HG03460 (cell line): ENCODE measurements at regions not wholly inside any gene's neighbourhood (a gene's known extent, or its start where the extent isn't known, plus 50 kb on each side); places are given as distances from the start of the nearest gene placed in this dataset.
"Not testable (repeated sequence)": the region's sequence is repeated elsewhere in the genome, so short reads cannot be mapped to it uniquely, and the experiment has no call there.

Source experiments
- ATAC-seq: cut with Tn5 transposase; IDR thresholded peaks from one replicate; pipeline ENCODE4 v1.9.1; 2021; ENCODE audit not compliant: unreplicated experiment

DNA sequence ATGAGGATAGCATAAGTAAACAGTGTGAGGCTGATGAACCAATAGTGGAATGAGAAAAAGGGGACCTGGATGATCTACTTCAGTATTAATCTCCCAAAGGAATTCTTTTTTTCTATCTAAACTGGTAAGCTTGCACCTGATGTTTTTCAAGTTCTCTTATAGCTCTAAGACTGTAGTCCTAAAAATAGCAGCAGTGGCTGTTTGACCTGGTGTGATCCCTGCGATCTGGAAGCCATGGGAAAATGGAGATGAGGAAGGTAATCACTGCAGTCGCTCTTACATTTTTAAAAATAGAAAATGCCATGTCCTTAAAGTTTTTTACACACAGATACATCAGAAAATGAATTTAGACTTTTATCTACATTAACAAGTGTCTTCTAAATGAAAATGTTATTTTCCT is 926.4 kb upstream of the SLC35B3 start:
- no peak for ATAC-seq

DNA sequence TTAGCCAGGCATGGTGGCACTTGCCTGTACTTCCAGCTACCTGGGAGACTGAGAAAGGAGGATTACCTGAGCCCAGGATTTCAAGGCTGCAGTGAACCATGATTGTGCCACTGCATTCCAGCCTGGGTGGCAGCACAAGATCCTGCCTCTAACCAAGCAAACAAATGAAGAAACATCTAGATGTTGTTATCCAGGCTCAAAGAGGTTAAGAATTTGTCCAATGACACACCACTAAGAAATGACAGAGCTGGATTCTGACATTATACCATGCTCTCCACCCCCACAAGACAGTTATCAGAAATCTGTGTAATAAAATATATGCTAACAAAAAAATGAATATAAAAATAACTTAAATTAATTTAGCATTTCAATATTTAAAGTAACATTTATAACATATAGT is 925.5 kb upstream of the SLC35B3 start:
- ATAC-seq: no peak

DNA sequence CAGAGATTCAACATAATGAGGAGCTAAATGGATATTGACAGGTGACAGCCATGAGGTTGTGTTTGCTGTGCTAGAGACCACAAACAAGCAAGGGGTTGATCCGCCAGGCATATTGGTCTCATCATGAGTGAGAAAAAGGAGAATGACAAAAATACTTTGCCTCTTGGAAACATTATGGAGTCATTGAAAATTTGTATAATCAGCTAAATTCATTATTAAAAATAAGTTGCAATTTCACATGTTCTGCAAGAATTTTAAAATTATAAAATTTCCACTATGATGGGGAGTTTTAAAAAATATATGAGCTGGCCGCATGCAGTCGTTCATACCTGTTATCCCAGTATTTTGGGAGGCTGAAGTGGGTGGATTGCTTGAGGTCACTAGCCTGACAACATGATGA is 912.3 kb upstream of the SLC35B3 start:
- no peak for ATAC-seq

DNA sequence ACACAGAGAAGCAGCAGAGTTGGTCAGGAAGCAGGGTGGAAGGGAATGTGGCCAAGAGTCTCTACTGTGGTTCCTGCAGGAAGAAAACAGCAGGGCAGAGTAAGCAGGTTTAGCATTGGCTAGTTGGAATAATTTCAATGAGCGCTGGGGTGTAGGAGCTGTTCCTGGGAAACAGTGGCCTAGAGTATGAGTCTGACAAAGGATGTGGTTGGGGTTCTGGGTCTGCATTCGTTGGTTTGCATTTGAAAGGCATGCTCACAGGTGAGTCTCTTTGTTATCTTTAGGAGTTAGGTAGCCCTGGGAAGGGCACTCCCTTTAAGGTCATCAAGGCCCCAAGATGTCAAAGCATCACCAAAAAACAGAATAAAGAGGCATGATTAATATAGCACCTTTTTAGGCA is 911.6 kb upstream of the SLC35B3 start:
- no peak for ATAC-seq

DNA sequence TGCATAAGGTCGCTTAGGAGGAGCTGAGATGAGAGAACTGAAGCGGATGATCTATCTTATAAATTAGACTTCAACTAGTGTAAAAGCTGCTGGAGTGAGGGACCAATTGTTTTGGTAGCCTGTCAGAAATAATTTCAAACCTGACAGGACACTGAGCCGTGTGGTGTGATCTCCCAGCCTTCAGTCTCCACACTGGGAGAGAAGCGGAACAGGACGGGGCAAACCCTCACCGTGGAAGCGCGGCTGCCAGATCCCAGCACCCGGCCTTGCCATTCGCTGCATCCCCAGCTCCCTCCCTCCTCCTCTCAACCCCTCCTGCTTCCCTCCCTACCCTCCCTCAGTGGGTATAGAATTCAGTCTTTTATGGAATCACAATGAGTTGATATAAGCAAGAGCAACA is 900.1 kb upstream of the SLC35B3 start:
- ATAC-seq: no peak

DNA sequence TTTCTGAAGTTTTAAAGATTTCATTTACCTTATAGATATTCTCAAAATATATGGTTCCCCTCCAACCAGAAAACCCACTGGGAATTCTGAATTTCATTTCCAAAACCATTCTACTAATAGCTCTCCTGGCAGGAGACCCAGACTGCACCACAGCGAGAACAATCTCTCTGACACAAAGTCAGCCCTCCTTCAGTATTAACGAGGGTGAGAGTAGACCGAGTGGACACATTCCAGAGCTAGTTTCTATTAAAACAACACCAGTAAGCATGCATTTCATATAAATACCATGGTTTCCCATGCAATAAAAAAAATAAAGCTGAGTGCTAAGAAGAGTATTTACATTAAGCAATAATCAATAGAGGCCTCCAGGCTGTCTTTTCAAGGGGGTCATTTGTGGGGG is 899.6 kb upstream of the SLC35B3 start:
- no peak for ATAC-seq

DNA sequence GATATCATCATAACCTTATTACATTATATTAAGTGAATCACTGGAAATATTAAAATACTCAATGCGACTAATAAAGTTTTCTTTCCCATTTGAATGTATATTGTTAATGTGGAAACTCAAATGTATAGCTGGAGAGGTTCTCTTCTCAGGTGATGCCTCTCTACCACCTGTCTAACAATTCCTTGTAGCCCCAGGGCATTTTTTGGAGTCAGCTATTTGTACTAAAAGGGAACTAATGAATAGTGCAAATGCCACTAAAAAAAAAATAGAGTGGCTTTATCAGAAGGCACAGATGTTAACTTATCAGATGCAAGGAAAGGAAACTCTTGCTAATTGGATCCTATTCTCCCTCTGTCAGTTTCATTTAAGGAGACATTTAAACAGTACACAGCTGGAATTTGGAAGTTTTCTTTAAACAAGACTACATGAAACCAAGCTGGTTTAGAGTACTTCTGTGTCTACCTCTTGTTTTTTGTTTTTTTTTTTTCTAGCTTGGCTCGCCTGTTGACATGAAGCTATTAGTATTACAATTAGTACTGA is 897.0 kb upstream of the SLC35B3 start:
- ATAC-seq: no peak

DNA sequence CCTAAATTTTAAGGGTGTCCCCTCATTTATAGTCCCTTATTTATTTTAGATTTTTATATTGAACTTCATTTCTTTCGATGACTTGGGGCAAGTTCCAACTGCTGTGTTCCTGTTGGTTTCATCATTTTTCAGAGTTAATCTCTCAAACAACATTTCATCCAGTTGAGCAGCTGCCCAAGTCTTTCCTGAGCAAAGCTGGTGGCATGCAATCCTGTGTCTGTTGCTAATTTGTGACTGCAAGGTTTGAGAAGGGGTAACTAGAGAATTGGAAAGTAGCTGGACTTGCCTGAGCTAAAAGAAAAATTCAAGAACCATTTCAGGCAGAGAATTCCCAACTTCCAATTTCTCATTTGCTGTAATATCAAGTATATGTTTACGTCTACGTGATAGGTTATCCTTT is 881.5 kb upstream of the SLC35B3 start:
- no peak for ATAC-seq

DNA sequence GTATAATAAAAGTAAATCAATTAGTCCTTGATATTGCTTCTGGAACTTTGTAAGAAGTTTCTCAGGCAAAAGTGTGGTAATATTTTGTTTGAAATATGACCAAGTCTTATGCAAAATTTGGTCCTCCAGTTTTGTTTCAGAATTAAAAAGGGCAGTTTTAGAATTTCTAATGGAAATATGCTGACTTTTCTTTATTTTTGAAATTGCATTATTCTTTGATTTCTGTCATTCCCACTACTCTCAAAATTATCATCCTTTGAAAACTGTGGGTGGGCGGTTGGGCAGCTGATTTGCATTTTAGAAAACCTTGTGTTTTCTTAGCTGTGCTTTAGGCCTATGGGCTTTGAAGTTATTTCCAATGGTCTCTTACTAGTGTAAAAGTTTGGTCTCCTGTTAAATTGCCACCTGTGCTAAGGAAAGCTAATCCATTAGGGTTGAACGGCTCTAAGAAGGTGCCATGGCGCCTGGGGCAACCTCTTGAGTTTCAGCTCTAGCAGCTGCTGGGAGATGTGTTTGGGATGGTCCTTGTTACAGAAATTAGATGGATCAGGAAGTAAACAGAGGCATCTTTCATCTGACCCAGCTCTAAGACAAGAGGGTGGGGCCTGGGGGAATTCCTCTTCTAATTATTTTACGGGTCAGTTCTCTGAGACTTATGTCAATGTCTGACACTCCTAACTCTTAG is 880.8 kb upstream of the SLC35B3 start:
- no peak for ATAC-seq

DNA sequence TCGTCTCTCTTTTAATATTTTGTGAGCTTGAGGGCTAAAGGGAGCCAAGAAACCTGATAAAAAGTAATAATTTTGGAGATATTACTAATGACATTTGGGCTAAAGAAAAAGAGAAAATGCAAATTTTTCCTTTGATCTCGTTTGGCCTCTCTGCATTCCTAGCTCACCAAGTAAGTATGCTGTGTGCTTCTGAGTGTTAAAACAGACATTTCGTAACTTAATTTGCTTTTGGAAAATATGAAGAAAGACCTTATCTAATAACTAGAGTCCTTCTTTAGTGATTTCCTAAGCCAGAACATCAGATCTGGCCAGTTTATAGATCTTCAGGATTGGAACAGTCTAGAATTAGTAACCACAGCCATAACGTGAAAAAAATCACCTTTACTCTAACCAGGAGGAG is 872.9 kb upstream of the SLC35B3 start:
- ATAC-seq: no peak

DNA sequence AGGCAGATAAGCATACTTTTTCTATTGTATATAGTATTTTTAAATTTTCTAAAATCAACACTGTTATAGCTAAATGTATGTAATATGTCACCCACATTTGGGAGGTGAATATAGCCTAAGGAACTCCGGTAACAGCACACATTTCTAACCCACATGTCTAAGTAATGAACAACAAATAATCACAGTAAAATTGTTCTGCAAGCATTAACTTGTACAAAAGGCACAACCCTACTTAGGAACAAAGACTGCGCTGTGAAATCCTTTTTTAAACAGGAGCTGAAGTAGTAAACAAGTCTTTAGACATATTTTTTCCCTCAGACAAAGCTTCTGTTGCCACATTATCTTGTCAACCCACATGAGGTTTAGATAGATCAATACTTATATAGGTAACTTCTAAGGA is 872.4 kb upstream of the SLC35B3 start:
- ATAC-seq: no peak

DNA sequence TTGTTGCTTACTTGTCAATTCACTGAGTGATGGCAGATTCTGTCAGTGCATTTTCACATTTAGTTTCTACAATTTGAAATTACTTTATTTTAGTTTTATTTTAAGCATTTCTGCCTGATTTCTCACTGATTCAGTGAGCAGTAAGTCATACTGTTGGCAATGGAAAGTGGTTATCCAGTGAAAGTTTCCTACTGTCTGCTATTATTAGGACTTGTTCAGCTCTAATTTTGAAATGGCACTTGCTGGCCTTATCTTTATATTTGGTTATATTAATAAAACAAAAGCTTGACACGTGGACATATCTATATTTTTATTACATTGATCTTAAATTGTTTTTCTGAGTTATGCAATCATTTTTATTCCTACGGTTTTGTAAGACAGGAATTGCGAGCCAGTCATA is 871.8 kb upstream of the SLC35B3 start:
- no peak for ATAC-seq

DNA sequence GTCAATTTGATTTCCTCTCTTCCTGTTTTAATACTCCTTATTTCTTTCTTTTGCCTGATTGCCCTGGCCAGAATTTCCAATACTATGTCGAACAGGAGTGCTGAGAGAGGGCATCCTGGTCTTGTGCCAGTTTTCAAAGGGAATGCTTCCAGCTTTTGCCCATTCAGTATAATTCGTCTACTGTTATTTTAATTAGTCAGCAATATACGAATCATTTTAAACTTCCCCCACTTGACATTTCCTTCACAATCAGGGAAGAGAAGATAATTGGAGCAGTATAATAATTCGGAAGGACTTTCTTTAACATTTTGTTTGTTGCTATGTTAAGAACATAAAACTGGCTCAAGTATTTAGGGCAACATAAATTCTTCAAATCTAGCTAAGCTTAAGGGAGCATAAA is 860.3 kb upstream of the SLC35B3 start:
- no peak for ATAC-seq

DNA sequence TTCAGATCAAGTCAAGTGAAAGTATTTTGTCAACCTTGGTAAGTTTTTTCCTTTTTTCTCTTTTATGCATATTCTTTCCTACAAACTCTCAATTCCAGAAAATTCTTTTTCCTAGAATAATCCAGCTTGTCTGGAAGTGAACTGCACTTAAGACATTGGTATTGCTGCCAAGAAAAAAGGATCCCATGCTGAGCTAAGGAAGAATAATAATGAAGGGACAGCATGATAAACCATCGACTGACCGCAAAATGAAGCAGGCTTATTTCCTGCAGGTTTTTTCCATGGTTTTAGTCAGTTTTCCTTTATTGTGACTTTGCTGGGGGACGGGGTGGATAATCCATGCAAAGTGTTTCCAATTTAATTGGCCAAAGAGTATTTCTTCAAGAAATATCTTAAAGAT is 857.6 kb upstream of the SLC35B3 start:
- ATAC-seq: no peak

DNA sequence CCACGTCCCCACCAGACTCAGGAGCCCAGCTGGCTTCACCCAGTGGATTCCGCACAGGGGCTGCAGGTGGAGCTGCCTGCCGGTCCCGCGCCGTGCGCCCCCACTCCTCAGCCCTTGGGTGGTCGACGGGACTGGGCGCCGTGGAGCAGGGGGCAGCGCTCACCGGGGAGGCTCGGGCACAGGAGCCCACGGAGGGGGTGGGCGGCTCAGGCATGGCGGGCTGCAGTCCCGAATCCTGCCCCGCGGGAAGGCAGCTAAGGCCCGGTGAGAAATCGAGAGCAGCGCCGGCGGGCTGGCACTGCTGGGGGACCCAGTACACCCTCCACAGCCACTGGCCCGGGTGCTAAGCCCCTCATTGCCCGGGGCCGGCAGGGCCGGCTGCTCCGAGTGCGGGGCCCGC is 855.0 kb upstream of the SLC35B3 start:
- ATAC-seq: not testable (repeated sequence)

DNA sequence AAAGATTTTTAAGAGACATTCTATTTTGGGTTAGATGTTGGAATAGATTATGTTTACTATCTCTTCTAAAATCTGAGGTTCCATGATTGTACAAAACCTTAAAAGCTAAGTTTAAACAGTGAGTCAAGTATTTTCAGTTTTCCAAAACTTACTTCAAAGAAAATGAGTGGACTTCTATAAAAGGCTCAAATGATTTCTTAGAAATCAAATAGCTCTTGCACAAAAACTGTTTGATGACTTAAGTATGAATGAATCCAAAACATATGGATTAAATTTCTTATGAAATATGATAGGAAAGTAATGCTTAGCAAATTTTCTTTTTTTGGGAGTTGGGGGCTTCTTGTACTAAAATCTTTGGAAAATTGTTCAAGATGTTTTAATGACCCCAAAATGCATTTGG is 837.3 kb upstream of the SLC35B3 start:
- ATAC-seq: no peak

DNA sequence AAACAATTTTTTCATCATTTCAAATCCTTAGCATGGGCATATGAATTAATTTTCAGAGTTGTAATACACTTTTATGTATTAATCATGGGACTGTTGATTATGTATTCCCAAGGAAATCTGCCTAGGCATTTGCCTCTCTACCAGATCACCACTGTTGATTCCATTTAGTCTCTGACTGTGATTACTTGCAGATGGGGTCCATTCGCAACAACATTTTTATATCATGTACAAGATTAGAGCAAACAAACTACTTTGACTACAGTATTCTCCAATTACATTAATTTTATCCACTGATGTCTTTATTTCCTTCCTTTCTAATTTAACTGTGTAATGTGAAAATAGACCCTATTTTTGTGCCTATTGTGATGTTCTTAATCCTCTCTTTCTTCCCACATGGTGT is 831.4 kb upstream of the SLC35B3 start:
- ATAC-seq: no peak

DNA sequence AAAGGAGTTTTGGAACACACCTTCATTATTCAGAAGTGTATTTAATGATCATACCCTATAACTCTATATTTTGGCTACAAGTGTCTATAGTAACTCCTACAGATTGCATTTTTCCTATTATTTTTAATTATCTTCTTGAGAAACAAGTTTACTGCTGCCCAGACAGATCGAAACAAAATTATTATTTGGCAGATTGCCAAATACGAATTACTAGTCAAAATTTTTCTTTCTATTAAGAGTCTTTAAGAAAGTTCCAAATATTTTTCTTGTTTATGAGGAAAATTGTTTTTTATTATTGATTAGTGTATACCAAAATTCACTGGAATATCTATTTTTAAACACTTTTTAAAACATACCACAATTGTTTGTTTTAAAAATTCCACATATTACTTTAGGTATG is 821.9 kb upstream of the SLC35B3 start:
- ATAC-seq: no peak

DNA sequence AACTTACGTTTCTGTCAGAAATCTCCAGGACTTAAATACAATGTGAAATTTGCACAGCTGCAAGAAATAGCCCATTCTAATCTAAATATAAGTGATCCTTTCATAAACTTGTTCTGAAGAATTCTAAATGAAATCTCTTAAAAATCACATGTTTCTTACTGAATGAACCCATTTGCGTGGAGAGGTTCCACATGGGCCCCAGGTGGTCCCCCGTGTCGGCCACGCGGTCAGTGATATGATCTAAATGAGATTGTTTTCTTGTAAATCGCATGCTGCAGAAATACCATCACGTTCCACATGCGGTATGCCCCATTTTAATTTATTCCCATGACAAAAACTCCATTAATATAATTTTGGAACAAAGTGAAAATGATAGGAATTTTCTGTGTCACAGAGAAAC is 818.9 kb upstream of the SLC35B3 start:
- ATAC-seq: no peak

DNA sequence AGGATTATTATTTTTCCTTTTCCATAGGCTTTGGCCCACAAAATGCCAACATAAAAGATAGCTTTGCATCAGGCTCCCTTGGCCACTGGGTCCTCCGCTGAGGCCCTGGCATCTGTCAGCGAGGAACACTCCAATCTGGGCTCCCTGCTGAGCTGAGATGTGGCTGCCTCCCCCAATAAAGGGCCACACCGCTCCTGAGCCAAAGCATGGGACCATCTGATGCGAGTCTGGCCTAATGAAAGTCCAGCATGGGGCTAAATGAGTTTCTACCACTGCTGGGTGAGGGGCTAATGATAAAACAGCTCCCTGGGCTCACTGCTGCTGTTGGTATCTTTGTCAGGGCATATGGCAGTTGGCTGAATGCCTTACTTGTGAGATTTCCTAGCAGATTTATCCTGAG is 817.5 kb upstream of the SLC35B3 start:
- no peak for ATAC-seq

DNA sequence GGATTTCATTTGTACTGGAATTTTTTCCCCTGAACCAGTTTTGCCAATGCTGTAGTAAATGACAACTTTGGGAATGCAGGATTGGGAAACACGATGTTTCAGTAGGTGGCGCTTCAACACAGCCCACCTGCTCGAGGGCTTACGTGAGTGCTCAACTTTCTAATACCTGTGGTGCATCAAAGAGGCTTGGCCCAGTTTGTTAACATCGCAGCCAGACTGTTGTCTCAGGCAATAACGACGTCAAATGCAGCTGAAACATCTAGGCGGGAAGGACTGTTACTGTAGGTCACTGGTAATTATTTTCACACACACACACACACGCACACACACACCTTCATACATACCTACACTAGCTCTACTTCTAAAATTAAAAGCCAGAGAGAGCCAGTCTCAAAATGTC is 815.5 kb upstream of the SLC35B3 start:
- ATAC-seq: no peak

DNA sequence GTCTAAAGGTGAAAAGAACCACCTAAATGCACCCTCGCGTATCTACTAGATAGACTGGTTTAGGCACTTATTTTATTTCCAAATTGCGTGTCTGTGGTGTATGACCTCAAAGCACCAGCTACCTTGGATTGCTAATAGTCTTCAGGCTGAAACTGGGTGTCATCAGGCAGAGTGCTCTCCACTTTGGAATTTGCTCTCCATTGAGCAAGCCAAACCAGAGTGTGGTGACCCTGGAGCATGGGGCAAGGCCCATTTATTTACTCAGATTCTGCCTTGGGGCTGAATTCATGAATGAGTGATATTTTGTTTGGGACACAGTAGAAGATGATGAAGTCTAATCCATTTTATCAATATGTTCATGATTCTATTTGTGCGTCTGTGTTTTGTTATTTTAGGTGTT is 812.8 kb upstream of the SLC35B3 start:
- no peak for ATAC-seq

DNA sequence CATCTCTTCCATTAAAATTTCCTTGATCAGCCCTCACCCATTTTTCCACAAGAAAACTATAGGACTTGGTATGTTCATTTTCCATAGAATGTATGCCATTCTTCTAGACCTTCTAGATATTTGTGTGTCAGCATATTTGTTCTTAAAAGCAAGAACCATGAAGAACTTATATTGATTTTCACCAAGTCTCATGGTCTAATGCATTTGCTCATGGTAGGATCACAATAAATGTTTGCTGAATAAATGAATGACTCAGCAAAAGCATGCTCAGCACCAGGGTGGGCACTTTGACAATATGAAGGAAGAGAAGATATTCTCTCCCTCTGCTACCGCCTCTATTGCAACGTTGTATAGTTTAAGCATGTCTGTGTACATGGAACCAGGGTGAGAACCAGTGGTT is 805.5 kb upstream of the SLC35B3 start:
- no peak for ATAC-seq
